Activated CD4-positive, CD25-positive, alpha-beta regulatory T cell treated with anti-CD3 and anti-CD28 coated beads, Interleukin-2, amount 50 U/mL, for 24 hours (primary cell): ENCODE measurements at regions not wholly inside any gene's neighbourhood (a gene's known extent, or its start where the extent isn't known, plus 50 kb on each side); places are given as distances from the start of the nearest gene placed in this dataset.
"Not testable (repeated sequence)": the region's sequence is repeated elsewhere in the genome, so short reads cannot be mapped to it uniquely, and the experiment has no call there.

Experiments used
- ATAC-seq, 2 donors: fragments of 150-1000 bp; cut with Tn5 transposase; one replicate each; pipeline ENCODE4 v1.10.0; 2021; ENCODE audit warnings: mild to moderate bottlenecking in 1 of 2, moderate library complexity in 1 of 2

- ATAC-seq: no peak
Observed at GRCh38 chr12:126212824-126213223, 1147.6 kb downstream of the AACS start.

- no peak for ATAC-seq
Observed at GRCh38 chr12:126218697-126219096, 1153.5 kb downstream of the AACS start.

- ATAC-seq: no peak
Observed at GRCh38 chr12:126219139-126219538, 1153.9 kb downstream of the AACS start.

- ATAC-seq: no peak
Observed at GRCh38 chr12:126219654-126220279, 1154.5 kb downstream of the AACS start.

- ATAC-seq: no peak
Observed at GRCh38 chr12:126224032-126224431, 1158.8 kb downstream of the AACS start.

GRCh38 chr12:126228936-126229335, 1163.7 kb downstream of the AACS start:
- no peak for ATAC-seq

GRCh38 chr12:126232711-126233110, 1167.5 kb downstream of the AACS start:
- no peak for ATAC-seq

- ATAC-seq: no peak
Observed at GRCh38 chr12:126233625-126234024, 1168.4 kb downstream of the AACS start.

- ATAC-seq: no peak
Observed at GRCh38 chr12:126243814-126244440, 1178.7 kb downstream of the AACS start.

- ATAC-seq: no peak
Observed at GRCh38 chr12:126247936-126248335, 1182.7 kb downstream of the AACS start.

GRCh38 chr12:126248871-126249403, 1183.7 kb downstream of the AACS start:
- ATAC-seq: no peak

GRCh38 chr12:126258190-126258589, 1193.0 kb downstream of the AACS start:
- ATAC-seq: no peak

- no peak for ATAC-seq
Observed at GRCh38 chr12:126262829-126263228, 1197.6 kb downstream of the AACS start.

- no peak for ATAC-seq
Observed at GRCh38 chr12:126268222-126268621, 1203.0 kb downstream of the AACS start.

GRCh38 chr12:126271159-126271558, 1205.9 kb downstream of the AACS start:
- no peak for ATAC-seq

- no peak for ATAC-seq
Observed at GRCh38 chr12:126282691-126283090, 1217.5 kb downstream of the AACS start.

GRCh38 chr12:126286203-126286602, 1221.0 kb downstream of the AACS start:
- ATAC-seq: no peak

- ATAC-seq: no peak
Observed at GRCh38 chr12:126290456-126290855, 1225.2 kb downstream of the AACS start.

- not testable (repeated sequence) for ATAC-seq
Observed at GRCh38 chr12:126291987-126292386, 1226.8 kb downstream of the AACS start.

GRCh38 chr12:126295652-126296051, 1230.4 kb downstream of the AACS start:
- ATAC-seq: no peak

GRCh38 chr12:126309278-126309677, 1244.0 kb downstream of the AACS start:
- no peak for ATAC-seq

- ATAC-seq: no peak
Observed at GRCh38 chr12:126312457-126312856, 1247.2 kb downstream of the AACS start.

GRCh38 chr12:126316411-126316810, 1251.2 kb downstream of the AACS start:
- ATAC-seq: no peak
